NT2/D1 (cell line): ENCODE measurements at regions not wholly inside any gene's neighbourhood (a gene's known extent, or its start where the extent isn't known, plus 50 kb on each side); places are given as distances from the start of the nearest gene placed in this dataset.

Experiments
- YY1 ChIP-seq: IDR thresholded peaks from 2 replicates; pipeline ENCODE4 v1.6.1; 2011; ENCODE audit not compliant: insufficient read length, insufficient read depth
- ZNF274 ChIP-seq: IDR thresholded peaks from 2 replicates; pipeline ENCODE4 v1.6.1; 2011; ENCODE audit warnings: mild to moderate bottlenecking, low read depth, low read length

DNA sequence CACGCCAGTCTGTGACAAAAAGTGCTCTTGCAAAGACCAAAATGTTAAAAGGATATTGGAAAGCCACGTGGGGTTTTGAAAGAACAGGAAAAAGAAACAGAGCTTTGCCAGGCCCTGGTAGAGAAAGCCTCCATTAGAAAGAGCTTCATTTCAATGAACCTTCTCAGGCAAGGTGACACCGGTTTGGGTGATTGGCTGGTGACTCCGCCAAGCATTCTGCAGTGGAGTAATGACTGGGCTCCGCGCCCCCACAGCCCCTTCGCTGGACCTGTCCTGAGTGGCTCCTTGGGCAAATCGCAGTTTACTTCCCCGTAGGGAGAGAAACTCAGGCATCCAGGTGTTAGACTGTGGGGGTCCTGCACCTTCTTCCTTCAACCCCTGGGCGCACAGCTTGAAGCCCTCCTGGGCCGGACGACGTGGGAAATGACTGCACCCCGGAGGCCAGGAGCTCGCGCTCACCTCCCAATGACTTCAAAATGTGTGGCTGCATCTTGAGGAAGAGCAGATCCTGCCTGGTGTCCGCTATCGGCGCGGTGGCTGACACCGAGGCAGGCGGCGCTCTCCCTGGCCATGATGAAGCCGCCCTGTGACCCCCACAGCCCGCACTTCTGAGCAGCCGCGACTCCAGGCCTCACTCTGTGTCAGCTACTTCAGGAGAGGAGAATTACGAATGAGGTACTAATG, 444.6 kb upstream of the SGCG start:
- TF ChIP-seq ZNF274 = no peak
- no peak for TF ChIP-seq YY1
